DMS 273 (cell line): ENCODE measurements at regions not wholly inside any gene's neighbourhood (a gene's known extent, or its start where the extent isn't known, plus 50 kb on each side); places are given as distances from the start of the nearest gene placed in this dataset.

Experiments used
- DNase-seq: peaks from one replicate; lab custom pipeline; 2025; ENCODE audit not compliant: unreplicated experiment; lab: John Stamatoyannopoulos, UW

DNA sequence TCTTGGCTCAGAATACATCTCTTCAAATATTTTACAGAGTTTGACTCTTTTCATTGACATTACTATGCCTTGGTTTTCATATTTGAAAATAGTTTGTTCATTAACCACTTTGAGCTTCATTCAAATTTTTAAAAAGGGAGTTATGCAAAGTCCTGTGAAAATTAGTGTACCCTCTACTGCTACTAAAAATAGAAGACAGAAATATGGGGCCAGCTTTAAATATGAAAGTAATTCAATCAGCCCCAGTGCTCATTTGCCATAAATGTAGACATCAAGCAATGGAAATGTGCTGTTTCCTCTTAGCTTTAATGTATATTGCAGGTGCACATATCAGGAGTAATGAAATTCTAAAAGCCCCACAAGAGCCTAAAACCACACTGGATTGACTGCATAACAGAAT lies 218.7 kb downstream of the SPATA18 start:
- no peak for DNase-seq

DNA sequence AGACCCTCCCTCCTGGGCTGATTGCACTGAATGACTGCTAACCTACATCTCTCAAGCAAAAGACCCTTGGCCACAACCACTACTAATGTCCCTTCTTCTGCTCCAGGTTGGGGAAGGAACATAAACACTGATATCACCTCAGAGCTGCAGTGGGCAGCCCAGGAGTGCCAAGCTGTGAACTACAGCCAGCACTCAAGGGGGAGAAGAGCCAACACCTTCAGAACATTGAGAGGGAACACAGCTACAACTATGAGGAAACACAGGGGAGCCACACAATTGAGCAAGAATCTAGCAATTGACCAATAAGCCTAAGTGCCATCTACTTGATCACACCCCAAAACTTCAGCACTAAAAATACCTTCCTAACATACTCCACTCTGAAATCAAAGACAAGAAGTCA lies 222.8 kb downstream of the SPATA18 start:
- no peak for DNase-seq

DNA sequence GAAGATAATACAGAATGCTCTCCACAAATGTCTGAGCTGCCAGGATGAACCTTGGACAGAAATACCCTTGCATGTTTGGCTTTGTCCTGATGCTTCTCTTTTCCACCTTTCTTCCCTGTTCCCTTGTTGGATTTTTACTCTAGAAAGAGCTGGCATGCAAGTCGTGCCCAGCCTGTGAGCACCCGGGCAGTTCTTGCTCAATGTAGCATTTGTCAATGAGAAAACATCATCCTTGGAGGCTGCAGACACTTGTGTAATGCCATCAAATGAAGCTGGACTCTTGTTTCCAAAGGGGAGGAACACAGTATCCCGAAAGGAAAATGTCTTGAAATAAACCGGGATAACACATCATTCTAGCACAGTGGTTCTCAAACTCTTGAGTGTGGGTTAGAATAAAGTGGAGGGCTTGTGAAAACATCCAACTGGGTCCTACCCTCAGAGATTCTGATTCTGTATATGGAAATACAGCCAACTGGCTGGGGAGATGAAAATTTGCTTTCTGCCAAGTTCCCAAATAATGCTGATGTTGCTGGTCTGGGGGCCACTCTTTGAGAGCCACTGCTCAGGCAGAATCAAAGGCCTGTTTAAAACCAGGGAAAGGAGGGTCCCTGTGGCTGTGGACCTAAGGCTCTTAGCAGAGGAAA lies 237.2 kb downstream of the SPATA18 start:
- DNase-seq: no peak

DNA sequence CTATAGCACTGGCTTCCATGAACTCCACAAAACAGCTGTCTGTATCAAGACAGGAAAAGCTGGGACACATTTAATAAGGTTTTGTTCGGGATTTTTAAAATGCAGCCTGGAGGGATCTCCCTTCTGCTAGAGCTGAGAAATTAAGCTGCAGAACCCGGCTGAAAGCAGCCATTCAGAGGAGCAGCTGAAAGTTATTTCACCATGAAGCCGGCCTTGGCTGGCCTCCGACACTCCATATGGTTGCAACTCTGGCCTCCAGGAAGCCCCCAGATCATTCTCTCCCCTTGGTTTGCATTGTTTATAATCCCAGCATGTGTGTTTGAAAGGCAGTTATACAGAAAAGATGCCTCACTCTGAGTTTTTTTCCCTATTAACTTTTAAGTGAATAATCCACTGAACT lies 239.4 kb downstream of the SPATA18 start:
- DNase-seq: peak; percentile 49

DNA sequence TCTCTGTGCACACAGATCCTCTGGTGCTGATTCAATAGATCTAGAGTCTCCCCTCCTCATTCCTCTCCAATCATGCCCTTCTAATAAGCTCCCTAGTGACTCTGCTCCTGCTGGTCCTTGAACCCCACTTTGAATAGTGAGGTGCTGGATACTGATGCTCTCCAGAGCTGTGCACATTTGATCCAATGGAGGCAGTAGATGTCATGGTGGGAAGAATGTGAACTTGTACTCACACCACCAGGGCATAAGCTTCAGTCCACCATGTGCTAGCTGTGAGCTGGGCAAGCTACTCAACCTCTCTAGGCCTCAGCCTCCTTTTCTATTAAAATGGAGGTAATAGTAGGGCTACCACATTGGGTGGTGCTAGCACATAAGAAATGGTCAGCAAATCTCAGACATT lies 241.1 kb downstream of the SPATA18 start:
- no peak for DNase-seq

DNA sequence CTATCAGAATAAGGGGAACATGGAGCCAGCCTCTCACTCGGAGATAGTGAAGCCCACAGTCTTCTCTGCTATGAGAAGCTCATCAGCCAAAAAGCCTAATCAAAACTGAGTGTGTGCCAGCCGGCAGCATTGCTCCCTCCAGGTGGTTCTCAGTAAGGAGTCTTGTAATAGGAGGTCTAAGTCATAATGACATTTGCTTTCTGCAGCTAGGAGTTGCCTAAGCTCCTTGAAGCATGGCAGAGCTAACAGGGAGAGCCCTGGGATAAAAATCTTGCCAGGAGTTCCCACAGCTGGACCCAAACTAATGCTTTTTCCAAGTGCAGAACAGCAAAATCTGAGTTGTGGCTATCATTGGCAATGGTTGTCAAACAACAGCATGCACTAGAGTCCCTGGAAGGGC lies 245.2 kb downstream of the SPATA18 start:
- DNase-seq: peak; percentile 24

DNA sequence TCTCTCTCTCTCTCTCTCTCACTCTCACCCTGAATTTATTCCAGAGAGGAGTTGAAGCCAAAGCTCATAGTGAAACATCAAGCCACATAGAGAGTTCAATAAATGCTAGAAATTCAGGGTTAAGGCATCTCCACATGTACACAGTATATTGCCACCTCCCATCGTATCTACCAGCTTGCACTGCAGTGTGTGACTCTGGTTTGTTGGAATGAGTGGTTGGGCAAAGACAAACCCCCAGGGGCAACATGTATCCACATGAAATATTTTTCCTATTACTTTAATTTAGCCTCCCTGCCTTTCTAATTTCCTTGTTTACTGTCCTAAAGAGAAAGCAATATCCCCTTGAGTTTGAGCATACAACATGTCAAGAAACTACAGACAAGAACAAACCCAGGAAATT lies 247.3 kb downstream of the SPATA18 start:
- peak; percentile 52 for DNase-seq

DNA sequence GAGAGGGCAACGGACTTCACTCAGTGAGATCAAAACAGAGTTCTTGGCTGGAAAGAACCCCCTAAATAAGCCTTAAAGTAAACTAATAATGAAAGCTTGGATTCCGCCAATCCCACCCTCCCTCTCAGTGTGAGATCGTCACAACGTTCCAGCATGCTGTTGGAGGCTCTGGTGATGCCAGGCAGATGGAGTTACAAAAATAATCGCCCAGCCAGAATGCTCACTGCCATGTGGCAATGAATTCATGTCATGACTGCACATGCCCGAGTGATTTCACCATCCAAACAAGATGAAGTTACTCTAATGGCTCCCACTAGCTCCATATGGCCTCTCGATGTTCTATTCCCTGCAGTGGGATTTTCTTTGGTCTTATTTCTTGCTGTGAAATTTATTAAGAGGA lies 248.0 kb downstream of the SPATA18 start:
- DNase-seq: peak; percentile 96

DNA sequence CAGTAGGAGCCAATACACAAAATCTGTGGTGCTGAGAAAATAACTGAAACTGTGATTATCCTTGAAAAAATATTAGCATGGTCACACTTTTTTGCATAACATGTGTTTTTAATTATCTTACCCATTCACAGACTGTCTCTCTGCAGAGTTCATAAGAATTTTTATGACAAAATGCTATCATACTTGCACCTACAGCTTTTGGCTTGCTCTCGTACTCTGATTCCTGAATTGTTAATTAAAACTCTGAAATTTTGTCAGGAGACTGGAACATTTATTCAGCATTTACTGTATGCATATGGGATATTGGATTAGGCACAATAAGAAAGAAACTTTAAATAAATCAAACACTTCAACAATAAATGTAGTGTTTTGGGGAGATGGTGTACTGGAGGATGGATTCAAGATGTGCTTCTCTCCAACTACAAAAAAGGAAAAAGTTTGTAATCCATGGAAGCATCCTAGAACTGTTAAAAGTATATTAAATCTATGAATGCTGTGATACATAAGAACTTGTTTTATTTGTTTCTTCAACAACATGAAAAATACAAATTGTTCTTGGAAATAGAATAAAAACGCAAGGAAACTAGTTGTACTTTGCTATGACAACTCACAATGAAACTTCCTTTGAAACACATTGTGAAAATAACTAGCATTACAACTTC lies 260.5 kb downstream of the SPATA18 start:
- no peak for DNase-seq

DNA sequence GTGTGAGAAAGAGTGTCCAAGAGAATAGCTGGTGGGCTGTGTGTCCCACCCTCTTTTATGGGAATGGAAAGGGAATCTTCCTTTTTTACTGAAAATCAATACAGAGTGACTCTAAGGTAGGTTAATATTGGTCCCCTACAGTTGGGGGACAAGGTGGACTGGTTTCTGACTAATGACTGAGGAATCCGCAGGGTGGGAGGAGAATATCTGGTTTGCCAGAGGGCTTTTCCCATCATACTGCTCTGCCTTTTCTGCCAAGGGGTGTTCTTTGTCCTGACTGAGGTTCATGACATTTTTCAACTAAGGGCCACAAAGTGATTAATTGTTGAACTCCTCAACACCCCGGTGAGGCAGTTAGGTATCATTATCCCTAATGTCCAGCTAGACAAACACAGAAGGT lies 261.6 kb downstream of the SPATA18 start:
- DNase-seq: no peak

DNA sequence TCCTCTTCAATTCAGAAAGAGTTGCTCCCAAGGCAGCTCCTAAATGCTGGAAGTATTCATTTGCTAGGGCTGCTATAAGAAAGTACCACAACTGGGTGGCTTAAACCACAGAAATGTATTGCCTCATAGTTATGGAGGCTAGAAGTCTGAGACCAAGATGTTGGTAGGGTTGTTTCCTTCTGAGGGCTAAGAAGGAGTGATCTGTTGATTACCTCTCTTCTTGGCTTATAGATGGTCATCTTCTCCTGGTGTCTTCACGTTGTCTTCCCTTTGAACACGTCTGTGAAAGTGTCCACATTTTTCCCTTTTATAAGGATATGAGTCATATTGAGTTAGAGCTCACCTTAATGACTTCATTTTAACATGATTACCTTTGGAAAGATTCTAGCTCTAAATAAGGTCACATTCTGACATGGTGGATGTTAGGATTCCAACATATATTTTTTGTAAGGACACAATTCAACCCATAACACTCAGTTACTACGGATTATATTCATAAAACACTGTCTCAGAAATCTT lies 266.3 kb downstream of the SPATA18 start:
- DNase-seq: no peak

DNA sequence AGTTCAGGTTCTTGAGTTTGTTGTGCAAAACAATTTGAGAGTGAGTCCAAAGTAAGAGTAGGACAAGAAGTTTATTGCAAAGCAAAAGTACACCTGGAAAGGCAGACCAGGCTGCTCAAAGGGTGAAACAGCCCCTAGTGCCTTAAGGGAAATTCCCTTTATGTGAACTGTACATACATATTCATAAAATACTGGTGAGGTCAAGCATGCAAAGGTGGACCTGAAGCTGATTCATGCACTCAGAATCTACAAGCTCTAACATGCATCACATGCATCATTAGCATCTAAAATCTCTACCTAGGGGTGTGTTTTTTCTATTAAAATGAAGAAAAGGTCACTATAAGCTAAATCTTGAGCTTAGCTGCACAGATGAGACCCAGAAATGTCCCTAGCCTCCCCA lies 266.9 kb downstream of the SPATA18 start:
- no peak for DNase-seq

DNA sequence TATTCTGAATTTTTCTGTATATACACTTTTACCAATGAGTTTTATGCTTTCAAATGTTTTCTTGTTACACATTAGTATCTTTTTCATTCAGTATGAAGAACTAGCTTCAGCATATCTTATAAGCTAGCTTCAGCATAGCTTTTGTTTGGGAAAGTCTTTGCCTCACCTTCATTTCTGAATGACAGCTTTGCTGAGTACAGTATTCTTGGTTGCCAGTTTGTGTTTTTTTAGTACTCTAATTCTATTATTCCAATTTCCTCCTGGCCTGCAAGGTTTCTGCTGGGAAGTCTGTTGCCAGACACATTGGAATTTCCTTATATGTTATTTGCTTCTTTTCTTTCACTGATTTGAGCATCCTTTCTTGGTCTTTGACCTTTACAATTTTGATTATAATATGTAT lies 278.8 kb downstream of the SPATA18 start:
- no peak for DNase-seq

DNA sequence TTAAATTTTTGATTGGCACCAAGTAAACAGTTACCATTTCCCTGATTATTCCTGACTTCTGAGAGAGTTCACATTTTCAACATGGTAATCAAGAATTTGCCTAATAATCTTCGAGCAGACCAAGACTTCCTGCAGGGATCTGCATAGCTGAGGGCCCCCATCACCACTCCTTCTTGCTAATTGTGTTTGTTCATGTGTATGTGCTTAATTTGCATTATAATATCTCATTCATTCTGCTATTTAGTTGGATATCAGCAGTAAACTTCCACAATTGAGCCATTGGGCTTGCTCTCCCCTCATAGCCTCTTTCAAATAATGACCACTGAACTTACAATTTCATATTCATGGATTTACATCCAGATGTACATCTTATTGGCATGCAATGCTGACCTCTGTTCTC lies 292.5 kb downstream of the SPATA18 start:
- no peak for DNase-seq

DNA sequence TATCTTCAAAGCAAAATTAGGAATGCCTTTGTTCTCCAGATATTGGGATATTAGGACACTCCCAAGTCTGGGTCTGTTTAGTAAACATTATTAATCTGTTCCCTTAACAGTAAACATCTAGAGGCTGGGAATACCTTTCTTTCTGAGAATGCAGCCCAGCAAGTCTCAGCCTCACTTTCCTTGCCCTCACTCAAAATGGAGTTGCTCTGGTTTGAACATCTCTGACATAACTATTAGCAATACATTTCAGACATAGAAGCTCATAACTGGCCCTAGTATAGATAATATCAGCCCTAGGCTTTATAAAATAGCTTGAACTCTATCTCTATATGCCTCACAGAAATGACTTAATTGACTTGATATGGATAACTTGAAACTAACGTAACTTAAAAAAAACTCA lies 299.8 kb downstream of the SPATA18 start:
- DNase-seq: no peak

DNA sequence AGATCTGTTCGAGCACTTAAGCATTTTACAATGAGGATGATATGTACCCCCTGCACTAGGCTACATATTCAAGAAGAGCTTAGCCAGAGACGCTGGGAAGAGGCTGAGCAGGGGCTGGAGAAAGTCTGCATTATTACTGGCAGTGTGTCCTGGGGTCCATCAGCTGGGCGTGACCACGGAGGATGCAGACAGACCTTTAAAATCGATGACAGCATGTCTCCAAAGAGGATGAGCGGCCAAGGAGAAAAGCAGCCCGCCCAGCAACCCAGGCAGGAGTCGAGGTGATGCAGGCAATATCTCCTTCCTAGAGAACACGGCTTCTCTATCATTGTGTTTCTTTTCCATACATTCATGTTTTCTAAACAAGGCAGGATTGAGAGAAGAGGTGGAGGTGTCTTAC lies 300.7 kb downstream of the USP46 start:
- DNase-seq: no peak

DNA sequence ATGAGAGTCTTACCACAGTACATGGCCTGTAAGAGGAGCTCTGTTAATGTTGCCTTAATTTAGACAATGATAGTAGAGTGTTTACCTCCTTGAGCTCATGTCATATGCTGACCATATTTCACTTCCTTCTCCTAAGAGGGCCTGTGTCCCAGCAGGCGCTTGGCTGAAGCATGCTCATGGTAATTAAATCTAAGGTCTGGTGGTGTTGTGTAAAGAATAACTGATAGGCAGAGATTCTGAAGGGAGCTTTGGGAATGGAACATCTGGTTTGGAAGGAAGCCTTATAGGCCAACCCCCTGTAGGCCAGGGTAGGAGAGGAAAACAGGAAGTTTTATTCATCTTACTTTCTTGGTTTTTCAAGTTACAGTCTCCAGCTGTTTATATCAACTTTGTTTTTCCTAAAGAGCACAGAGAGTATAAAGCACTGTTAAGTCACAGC lies 300.2 kb downstream of the USP46 start:
- DNase-seq: peak; percentile 51

DNA sequence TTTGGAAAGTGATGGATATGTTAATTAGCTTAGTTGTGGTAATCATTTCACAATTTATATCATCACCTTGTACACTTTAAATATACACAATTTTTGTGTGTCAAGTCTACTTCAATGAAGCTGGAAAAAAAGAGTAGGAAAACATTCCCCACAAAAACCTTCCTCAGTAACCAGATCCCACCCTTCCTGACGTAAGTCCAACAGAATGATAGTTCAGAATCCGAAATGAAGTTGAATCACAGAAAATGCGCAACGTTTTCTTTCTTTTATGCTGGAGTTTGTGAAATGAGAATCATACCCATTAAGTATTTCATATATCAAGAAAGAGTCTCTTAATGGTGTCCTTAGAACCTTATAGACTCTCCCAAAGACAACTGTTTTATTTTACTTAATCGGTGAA lies 292.9 kb downstream of the USP46 start:
- DNase-seq: no peak

DNA sequence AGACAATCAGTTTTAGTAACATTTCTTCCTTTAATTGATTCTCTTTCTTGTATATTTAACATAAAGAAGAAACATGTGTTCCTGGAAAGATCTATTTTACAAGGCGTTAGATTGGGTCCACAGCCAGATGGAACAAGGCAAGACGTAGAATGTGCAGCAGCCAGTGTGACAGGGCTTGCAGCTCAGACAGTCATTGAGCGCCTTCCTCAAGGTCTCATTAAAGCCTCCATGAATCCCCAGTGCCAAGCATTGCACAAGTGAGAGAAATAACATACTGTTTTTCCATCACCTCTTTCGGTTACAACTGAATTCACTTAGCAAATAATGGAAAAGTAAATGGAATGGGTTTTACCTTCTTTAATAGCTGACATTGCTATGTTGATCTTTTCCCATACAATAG lies 292.5 kb downstream of the USP46 start:
- no peak for DNase-seq

DNA sequence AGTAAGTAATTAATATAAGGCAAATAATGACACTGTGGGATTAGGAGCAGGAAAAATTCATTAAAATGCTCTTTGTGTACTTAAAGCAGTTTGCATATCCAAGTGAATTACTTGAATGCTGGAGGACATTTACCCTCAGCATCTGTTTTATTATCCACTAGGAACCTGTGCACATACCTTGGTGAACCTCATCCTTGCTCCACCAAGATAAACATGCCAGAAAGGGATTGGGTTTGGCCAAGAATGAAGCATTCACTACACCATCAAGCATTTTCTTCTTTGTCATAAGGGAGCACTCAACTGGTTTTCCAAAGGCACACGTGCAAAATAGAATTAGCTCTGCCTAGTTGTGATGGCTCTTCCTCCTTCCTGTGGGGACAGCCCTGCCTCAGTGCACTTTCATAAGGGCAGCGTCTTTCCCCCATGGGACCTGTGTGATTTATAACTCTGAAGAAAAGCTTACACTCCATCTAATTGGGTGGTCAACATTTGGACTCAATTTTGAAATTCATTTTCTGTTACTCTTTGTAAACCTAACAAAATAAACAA lies 291.7 kb downstream of the USP46 start:
- DNase-seq: no peak

DNA sequence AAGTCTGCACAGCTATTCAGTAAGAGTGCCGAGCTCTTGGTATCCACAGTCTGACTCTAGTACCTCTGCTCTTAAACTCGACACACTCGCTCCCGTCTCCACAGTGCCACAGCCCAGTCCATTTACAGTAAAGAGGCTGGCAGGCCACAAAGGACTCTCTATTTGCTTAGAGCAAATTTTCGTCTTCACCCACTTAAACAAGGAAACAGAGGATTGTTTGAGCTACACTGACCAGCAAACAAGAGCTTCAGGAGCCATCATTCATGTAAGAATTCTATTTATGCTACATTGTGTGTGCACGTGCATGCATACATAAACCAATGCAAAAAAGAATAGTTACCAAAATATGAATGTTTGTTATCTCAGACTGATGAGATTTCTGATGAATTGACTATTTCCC lies 290.2 kb downstream of the USP46 start:
- DNase-seq: no peak

DNA sequence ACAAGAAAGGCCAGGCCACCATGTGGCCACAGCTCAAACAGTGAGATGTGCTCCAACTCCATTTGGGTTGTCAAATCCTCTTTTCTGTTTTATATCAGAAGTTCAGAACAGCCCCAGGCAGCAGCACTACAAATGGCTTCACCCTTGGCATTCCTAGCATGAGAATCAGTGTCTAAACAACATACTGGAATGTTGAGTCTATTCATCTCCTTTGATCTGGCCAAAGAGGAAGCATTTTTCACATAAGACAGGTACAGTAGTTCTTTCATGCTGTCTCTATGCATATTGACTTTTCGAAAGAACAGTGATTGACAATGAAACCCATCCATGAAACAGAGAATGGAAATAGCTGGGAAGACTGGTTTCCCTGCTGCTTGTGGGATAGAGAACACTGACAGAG lies 289.5 kb downstream of the USP46 start:
- DNase-seq: no peak

DNA sequence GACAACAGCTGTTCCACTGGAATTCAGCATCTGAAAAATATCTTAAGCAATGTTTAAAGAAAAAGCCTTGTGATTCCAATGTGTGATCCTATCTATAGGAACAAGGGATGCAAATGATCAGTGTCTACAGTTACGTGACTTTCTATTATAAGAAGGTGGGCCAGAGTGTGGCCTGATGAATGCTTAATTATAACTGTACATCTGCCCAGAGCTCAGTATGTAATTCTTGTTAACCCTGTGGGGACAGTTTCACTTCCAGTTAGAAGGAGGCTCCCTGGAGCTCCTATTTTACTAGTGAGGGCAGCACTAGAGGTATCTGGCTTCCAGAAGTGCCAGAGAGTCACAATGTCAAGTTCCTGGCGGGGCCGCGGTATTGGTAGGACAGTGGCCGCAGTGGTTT lies 288.5 kb downstream of the USP46 start:
- DNase-seq: no peak
